HG02759 (cell line): ENCODE measurements at regions not wholly inside any gene's neighbourhood (a gene's known extent, or its start where the extent isn't known, plus 50 kb on each side); places are given as distances from the start of the nearest gene placed in this dataset.
A peak's percentile ranks its signal among the peaks of the same experiment; 100 is the strongest.

Source experiments
- ATAC-seq: cut with Tn5 transposase; IDR thresholded peaks from one replicate; pipeline ENCODE4 v1.9.1; 2021; ENCODE audit warnings: mild to moderate bottlenecking, moderate library complexity; ENCODE audit not compliant: unreplicated experiment

- no peak for ATAC-seq
Measured at GRCh38 chr5:56595566-56595965, 219.8 kb upstream of the MAP3K1 start.

GRCh38 chr5:56594792-56595191 lies 220.6 kb upstream of the MAP3K1 start:
- no peak for ATAC-seq

GRCh38 chr5:56591081-56591480 lies 224.3 kb upstream of the MAP3K1 start:
- no peak for ATAC-seq

- ATAC-seq = no peak
Measured at GRCh38 chr5:56589481-56589860, 225.9 kb upstream of the MAP3K1 start.

GRCh38 chr5:56588636-56589480 lies 226.5 kb upstream of the MAP3K1 start:
- ATAC-seq = peak; percentile 100

- no peak for ATAC-seq
Measured at GRCh38 chr5:56588131-56588487, 227.2 kb upstream of the MAP3K1 start.

GRCh38 chr5:56587381-56588130 lies 227.8 kb upstream of the MAP3K1 start:
- no peak for ATAC-seq

GRCh38 chr5:56585999-56586691 lies 229.2 kb upstream of the MAP3K1 start:
- no peak for ATAC-seq

- no peak for ATAC-seq
Measured at GRCh38 chr5:56585461-56585860, 229.9 kb upstream of the MAP3K1 start.

- ATAC-seq = no peak
Measured at GRCh38 chr5:56581426-56581825, 233.9 kb upstream of the MAP3K1 start.

GRCh38 chr5:56580864-56581263 lies 234.5 kb upstream of the MAP3K1 start:
- no peak for ATAC-seq

- no peak for ATAC-seq
Measured at GRCh38 chr5:56575821-56576220, 239.5 kb upstream of the MAP3K1 start.

GRCh38 chr5:56574778-56575177 lies 240.6 kb upstream of the MAP3K1 start:
- no peak for ATAC-seq

GRCh38 chr5:56569566-56569965 lies 245.8 kb upstream of the MAP3K1 start:
- ATAC-seq = no peak

GRCh38 chr5:56569076-56569475 lies 246.3 kb upstream of the MAP3K1 start:
- no peak for ATAC-seq

GRCh38 chr5:56567278-56567677 lies 248.1 kb upstream of the MAP3K1 start:
- ATAC-seq = no peak

- no peak for ATAC-seq
Measured at GRCh38 chr5:56566374-56567249, 248.7 kb upstream of the MAP3K1 start.

- peak; percentile 91 for ATAC-seq
Measured at GRCh38 chr5:56565644-56566043, 249.7 kb upstream of the MAP3K1 start.

- ATAC-seq = no peak
Measured at GRCh38 chr5:56565283-56565615, 250.1 kb upstream of the MAP3K1 start.

- no peak for ATAC-seq
Measured at GRCh38 chr5:56564541-56565282, 250.6 kb upstream of the MAP3K1 start.
